ENCODE measurements at regions not wholly inside any gene's neighbourhood (a gene's known extent, or its start where the extent isn't known, plus 50 kb on each side); places are given as distances from the start of the nearest gene placed in this dataset.

GRCh38 chr9:88812938-88813637 lies 178.2 kb upstream of the S1PR3 start:
- intact Hi-C loops (cut with micrococcal nuclease) = no loop called here

GRCh38 chr9:88813638-88814209 lies 177.5 kb upstream of the S1PR3 start:
- intact Hi-C loops (cut with micrococcal nuclease) = no loop called here

- intact Hi-C loops (cut with micrococcal nuclease) = no loop called here
These were observed 176.7 kb upstream of the S1PR3 start for GRCh38 chr9:88814577-88814976.

- intact Hi-C loops (cut with micrococcal nuclease) = no loop called here
These were observed 175.1 kb upstream of the S1PR3 start for GRCh38 chr9:88816141-88816540.

- intact Hi-C loops (cut with micrococcal nuclease) = no loop called here
These were observed 174.7 kb upstream of the S1PR3 start for GRCh38 chr9:88816591-88816990.

GRCh38 chr9:88817628-88818027 lies 173.6 kb upstream of the S1PR3 start:
- intact Hi-C loops (cut with micrococcal nuclease) = no loop called here

- intact Hi-C loops (cut with micrococcal nuclease) = no loop called here
These were observed 172.6 kb upstream of the S1PR3 start for GRCh38 chr9:88818495-88819201.

- intact Hi-C loops (cut with micrococcal nuclease) = no loop called here
These were observed 171.8 kb upstream of the S1PR3 start for GRCh38 chr9:88819476-88819875.

- intact Hi-C loops (cut with micrococcal nuclease) = no loop called here
These were observed 171.2 kb upstream of the S1PR3 start for GRCh38 chr9:88820055-88820454.

GRCh38 chr9:88821033-88821745 lies 170.1 kb upstream of the S1PR3 start:
- intact Hi-C loops (cut with micrococcal nuclease) = no loop called here

GRCh38 chr9:88821746-88822106 lies 169.5 kb upstream of the S1PR3 start:
- intact Hi-C loops (cut with micrococcal nuclease) = no loop called here

- intact Hi-C loops (cut with micrococcal nuclease) = no loop called here
These were observed 166.6 kb upstream of the S1PR3 start for GRCh38 chr9:88824711-88825110.

- intact Hi-C loops (cut with micrococcal nuclease) = no loop called here
These were observed 165.1 kb upstream of the S1PR3 start for GRCh38 chr9:88826181-88826580.

- intact Hi-C loops (cut with micrococcal nuclease) = no loop called here
These were observed 164.5 kb upstream of the S1PR3 start for GRCh38 chr9:88826771-88827181.

- intact Hi-C loops (cut with micrococcal nuclease) = no loop called here
These were observed 163.2 kb upstream of the S1PR3 start for GRCh38 chr9:88828018-88828417.

- intact Hi-C loops (cut with micrococcal nuclease) = no loop called here
These were observed 162.7 kb upstream of the S1PR3 start for GRCh38 chr9:88828492-88828974.

- intact Hi-C loops (cut with micrococcal nuclease) = no loop called here
These were observed 162.0 kb upstream of the S1PR3 start for GRCh38 chr9:88829276-88829675.

GRCh38 chr9:88831713-88832407 lies 159.4 kb upstream of the S1PR3 start:
- intact Hi-C loops (cut with micrococcal nuclease) = no loop called here

GRCh38 chr9:88833946-88834345 lies 157.3 kb upstream of the S1PR3 start:
- intact Hi-C loops (cut with micrococcal nuclease) = no loop called here

- intact Hi-C loops (cut with micrococcal nuclease) = loop anchor here (1.0 kb wide), 2 partner anchors 87 to 154 kb away; no protein-coding TSS in a partner anchor
These were observed 156.2 kb upstream of the S1PR3 start for GRCh38 chr9:88835038-88835466.

GRCh38 chr9:88835772-88836171 lies 155.5 kb upstream of the S1PR3 start:
- intact Hi-C loops (cut with micrococcal nuclease) = loop anchor here (1.0 kb wide), 2 partner anchors 87 to 154 kb away; no protein-coding TSS in a partner anchor
